HepG2 (cell line): ENCODE measurements at regions not wholly inside any gene's neighbourhood (a gene's known extent, or its start where the extent isn't known, plus 50 kb on each side); places are given as distances from the start of the nearest gene placed in this dataset.

Source experiments
- BHLHE40 ChIP-seq: IDR thresholded peaks from 2 replicates; pipeline ENCODE4 v1.6.1; 2011; ENCODE audit warnings: low read length, improper control_type of control experiment
- JUND ChIP-seq: sonication (generic); formaldehyde crosslinking; IDR thresholded peaks from 2 replicates; pipeline ENCODE4 v1.8.0; 2022; ENCODE audit warnings: mild to moderate bottlenecking, missing genetic modification reagents
- MXD4 ChIP-seq: IDR thresholded peaks from 2 replicates; pipeline ENCODE4 v1.6.1; 2016; ENCODE audit warnings: mild to moderate bottlenecking, missing biosample characterization, missing genetic modification reagents
- NCOA2 ChIP-seq: sonication (generic); formaldehyde crosslinking; IDR thresholded peaks from 2 replicates; pipeline ENCODE4 v1.8.0; 2022; ENCODE audit warnings: inconsistent platforms
- TRIM24 ChIP-seq: sonication (generic); formaldehyde crosslinking; IDR thresholded peaks from 2 replicates; pipeline ENCODE4 v1.8.0; 2022; ENCODE audit warnings: mild to moderate bottlenecking, missing genetic modification reagents
- ZNF547 ChIP-seq: sonication (generic); formaldehyde crosslinking; IDR thresholded peaks from 2 replicates; pipeline ENCODE4 v1.5.1; 2020; ENCODE audit warnings: mild to moderate bottlenecking, missing genetic modification reagents
- ZNF792 ChIP-seq: IDR thresholded peaks from 2 replicates; pipeline ENCODE4 v1.6.1; 2016
- TF ChIP-seq, protein P1 (sequence below): sonication (generic); formaldehyde crosslinking; IDR thresholded peaks from 2 replicates; pipeline ENCODE4 v1.5.0; 2020; ENCODE audit warnings: mild to moderate bottlenecking, missing genetic modification reagents, moderate library complexity
- TF ChIP-seq, protein P2 (sequence below): sonication (generic); formaldehyde crosslinking; IDR thresholded peaks from one replicate; pipeline ENCODE4 v1.5.1; 2020; ENCODE audit warnings: mild to moderate bottlenecking, missing genetic modification reagents; ENCODE audit errors: not compliant biosample characterization

DNA sequence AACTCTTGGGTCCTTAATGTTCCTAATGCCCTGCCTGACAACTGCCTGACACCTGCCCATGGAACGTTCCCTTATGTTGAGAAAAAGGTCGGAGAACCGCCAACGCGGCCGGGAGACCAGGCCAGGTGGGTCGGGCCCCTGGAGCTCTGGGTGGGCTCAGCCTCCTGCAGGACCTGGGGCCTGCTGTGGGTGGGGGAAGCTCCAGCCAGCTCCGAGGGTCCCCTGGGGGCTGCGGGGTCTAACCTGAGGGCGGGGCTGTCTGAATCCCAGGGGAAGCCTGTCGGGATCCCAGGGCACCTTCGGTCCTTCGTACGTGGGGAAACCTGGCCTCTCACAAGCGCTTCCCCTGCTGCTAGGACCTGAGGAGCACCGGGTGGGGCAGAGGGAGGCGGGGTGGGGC is 296.0 kb downstream of the NDUFA10 start:
- TF ChIP-seq MXD4 (no peak), NCOA2 (CRISPR knock-in tag) (no peak), JUND (no peak), BHLHE40 (no peak), ZNF547 (CRISPR knock-in tag) (no peak), ZNF792 (CRISPR knock-in tag) (no peak), TRIM24 (CRISPR knock-in tag) (no peak)
- TF ChIP-seq, protein P1, sequence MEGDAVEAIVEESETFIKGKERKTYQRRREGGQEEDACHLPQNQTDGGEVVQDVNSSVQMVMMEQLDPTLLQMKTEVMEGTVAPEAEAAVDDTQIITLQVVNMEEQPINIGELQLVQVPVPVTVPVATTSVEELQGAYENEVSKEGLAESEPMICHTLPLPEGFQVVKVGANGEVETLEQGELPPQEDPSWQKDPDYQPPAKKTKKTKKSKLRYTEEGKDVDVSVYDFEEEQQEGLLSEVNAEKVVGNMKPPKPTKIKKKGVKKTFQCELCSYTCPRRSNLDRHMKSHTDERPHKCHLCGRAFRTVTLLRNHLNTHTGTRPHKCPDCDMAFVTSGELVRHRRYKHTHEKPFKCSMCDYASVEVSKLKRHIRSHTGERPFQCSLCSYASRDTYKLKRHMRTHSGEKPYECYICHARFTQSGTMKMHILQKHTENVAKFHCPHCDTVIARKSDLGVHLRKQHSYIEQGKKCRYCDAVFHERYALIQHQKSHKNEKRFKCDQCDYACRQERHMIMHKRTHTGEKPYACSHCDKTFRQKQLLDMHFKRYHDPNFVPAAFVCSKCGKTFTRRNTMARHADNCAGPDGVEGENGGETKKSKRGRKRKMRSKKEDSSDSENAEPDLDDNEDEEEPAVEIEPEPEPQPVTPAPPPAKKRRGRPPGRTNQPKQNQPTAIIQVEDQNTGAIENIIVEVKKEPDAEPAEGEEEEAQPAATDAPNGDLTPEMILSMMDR (CRISPR knock-in tag): no peak
- TF ChIP-seq, protein P2, sequence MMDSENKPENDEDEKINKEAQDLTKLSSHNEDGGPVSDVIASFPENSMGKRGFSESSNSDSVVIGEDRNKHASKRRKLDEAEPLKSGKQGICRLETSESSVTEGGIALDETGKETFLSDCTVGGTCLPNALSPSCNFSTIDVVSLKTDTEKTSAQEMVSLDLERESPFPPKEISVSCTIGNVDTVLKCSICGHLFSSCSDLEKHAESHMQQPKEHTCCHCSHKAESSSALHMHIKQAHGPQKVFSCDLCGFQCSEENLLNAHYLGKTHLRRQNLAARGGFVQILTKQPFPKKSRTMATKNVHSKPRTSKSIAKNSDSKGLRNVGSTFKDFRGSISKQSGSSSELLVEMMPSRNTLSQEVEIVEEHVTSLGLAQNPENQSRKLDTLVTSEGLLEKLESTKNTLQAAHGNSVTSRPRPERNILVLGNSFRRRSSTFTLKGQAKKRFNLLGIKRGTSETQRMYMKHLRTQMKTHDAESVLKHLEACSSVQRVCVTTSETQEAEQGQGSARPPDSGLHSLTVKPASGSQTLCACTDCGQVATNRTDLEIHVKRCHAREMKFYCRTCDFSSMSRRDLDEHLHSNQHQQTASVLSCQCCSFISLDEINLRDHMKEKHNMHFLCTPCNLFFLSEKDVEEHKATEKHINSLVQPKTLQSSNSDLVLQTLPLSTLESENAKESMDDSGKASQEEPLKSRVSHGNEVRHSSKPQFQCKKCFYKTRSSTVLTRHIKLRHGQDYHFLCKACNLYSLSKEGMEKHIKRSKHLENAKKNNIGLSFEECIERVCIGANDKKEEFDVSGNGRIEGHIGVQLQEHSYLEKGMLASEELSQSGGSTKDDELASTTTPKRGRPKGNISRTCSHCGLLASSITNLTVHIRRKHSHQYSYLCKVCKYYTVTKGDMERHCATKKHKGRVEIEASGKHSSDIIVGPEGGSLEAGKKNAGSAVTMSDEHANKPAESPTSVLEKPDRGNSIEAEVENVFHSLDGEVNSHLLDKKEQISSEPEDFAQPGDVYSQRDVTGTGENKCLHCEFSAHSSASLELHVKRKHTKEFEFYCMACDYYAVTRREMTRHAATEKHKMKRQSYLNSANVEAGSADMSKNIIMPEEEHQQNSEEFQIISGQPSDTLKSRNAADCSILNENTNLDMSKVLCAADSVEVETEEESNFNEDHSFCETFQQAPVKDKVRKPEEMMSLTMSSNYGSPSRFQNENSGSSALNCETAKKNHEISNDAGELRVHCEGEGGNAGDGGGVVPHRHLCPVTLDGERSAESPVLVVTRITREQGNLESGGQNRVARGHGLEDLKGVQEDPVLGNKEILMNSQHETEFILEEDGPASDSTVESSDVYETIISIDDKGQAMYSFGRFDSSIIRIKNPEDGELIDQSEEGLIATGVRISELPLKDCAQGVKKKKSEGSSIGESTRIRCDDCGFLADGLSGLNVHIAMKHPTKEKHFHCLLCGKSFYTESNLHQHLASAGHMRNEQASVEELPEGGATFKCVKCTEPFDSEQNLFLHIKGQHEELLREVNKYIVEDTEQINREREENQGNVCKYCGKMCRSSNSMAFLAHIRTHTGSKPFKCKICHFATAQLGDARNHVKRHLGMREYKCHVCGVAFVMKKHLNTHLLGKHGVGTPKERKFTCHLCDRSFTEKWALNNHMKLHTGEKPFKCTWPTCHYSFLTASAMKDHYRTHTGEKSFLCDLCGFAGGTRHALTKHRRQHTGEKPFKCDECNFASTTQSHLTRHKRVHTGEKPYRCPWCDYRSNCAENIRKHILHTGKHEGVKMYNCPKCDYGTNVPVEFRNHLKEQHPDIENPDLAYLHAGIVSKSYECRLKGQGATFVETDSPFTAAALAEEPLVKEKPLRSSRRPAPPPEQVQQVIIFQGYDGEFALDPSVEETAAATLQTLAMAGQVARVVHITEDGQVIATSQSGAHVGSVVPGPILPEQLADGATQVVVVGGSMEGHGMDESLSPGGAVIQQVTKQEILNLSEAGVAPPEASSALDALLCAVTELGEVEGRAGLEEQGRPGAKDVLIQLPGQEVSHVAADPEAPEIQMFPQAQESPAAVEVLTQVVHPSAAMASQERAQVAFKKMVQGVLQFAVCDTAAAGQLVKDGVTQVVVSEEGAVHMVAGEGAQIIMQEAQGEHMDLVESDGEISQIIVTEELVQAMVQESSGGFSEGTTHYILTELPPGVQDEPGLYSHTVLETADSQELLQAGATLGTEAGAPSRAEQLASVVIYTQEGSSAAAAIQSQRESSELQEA (CRISPR knock-in tag): no peak
